Stimulated activated CD8-positive, alpha-beta memory T cell treated with anti-CD3 and anti-CD28 coated beads, Interleukin-12 subunit alpha, Interleukin-12 subunit beta, amount 100 ng/mL, for 4 hours (primary cell): ENCODE measurements at regions not wholly inside any gene's neighbourhood (a gene's known extent, or its start where the extent isn't known, plus 50 kb on each side); places are given as distances from the start of the nearest gene placed in this dataset.
"Not testable (repeated sequence)": the region's sequence is repeated elsewhere in the genome, so short reads cannot be mapped to it uniquely, and the experiment has no call there.

Experiments used
- DNase-seq: peaks from one replicate; pipeline ENCODE4 v3.0.0-alpha.2; 2020; ENCODE audit warnings: low read depth

GRCh38 chr3:182342252-182342651, 451.1 kb upstream of the ATP11B start:
- DNase-seq, result no peak

- not testable (repeated sequence) for DNase-seq
Measured at GRCh38 chr3:182344026-182344425, 449.3 kb upstream of the ATP11B start.

- DNase-seq, result no peak
Measured at GRCh38 chr3:182349051-182349450, 444.3 kb upstream of the ATP11B start.

- DNase-seq, result no peak
Measured at GRCh38 chr3:182349951-182350517, 443.3 kb upstream of the ATP11B start.

- DNase-seq, result no peak
Measured at GRCh38 chr3:182357928-182358327, 435.4 kb upstream of the ATP11B start.

- DNase-seq, result no peak
Measured at GRCh38 chr3:182364323-182364722, 429.0 kb upstream of the ATP11B start.

GRCh38 chr3:182364723-182365650, 428.3 kb upstream of the ATP11B start:
- no peak for DNase-seq

- no peak for DNase-seq
Measured at GRCh38 chr3:182366746-182367145, 426.6 kb upstream of the ATP11B start.

GRCh38 chr3:182369861-182370260, 423.4 kb upstream of the ATP11B start:
- no peak for DNase-seq

- DNase-seq, result no peak
Measured at GRCh38 chr3:182370949-182371348, 422.4 kb upstream of the ATP11B start.

GRCh38 chr3:182375916-182376315, 417.4 kb upstream of the ATP11B start:
- DNase-seq, result no peak

GRCh38 chr3:182382112-182382857, 411.0 kb upstream of the ATP11B start:
- no peak for DNase-seq

GRCh38 chr3:182384221-182384620, 409.1 kb upstream of the ATP11B start:
- DNase-seq, result no peak

GRCh38 chr3:182385356-182385755, 407.9 kb upstream of the ATP11B start:
- DNase-seq, result no peak

- no peak for DNase-seq
Measured at GRCh38 chr3:182388506-182388905, 404.8 kb upstream of the ATP11B start.

- DNase-seq, result no peak
Measured at GRCh38 chr3:182389071-182389815, 404.1 kb upstream of the ATP11B start.

GRCh38 chr3:182390421-182390820, 402.9 kb upstream of the ATP11B start:
- DNase-seq, result no peak

GRCh38 chr3:182392182-182392937, 400.9 kb upstream of the ATP11B start:
- DNase-seq, result no peak

GRCh38 chr3:182393151-182393550, 400.2 kb upstream of the ATP11B start:
- no peak for DNase-seq

GRCh38 chr3:182393830-182394367, 399.4 kb upstream of the ATP11B start:
- DNase-seq, result no peak

- DNase-seq, result no peak
Measured at GRCh38 chr3:182397164-182397563, 396.1 kb upstream of the ATP11B start.
